Stimulated activated CD4-positive, alpha-beta T cell treated with anti-CD3 and anti-CD28 coated beads, Interleukin-4, amount 100 ng/mL, for 24 hours (primary cell): ENCODE measurements at regions not wholly inside any gene's neighbourhood (a gene's known extent, or its start where the extent isn't known, plus 50 kb on each side); places are given as distances from the start of the nearest gene placed in this dataset.
"Not testable (repeated sequence)": the region's sequence is repeated elsewhere in the genome, so short reads cannot be mapped to it uniquely, and the experiment has no call there.

Experiments
- DNase-seq: peaks from one replicate; pipeline ENCODE4 v3.0.0-alpha.2; 2020

- not testable (repeated sequence) for DNase-seq
These were observed 858.8 kb downstream of the TUBA3C start for GRCh38 chr13:18322821-18323220.

- DNase-seq = not testable (repeated sequence)
These were observed 862.0 kb downstream of the TUBA3C start for GRCh38 chr13:18319653-18320052.

GRCh38 chr13:18303240-18303813, 878.3 kb downstream of the TUBA3C start:
- DNase-seq = not testable (repeated sequence)

- DNase-seq = not testable (repeated sequence)
These were observed 880.7 kb downstream of the TUBA3C start for GRCh38 chr13:18300968-18301367.

- not testable (repeated sequence) for DNase-seq
These were observed 884.3 kb downstream of the TUBA3C start for GRCh38 chr13:18297359-18297758.

- DNase-seq = not testable (repeated sequence)
These were observed 885.0 kb downstream of the TUBA3C start for GRCh38 chr13:18296617-18297016.

- not testable (repeated sequence) for DNase-seq
These were observed 887.3 kb downstream of the TUBA3C start for GRCh38 chr13:18294311-18294710.

- not testable (repeated sequence) for DNase-seq
These were observed 894.8 kb downstream of the TUBA3C start for GRCh38 chr13:18286848-18287247.

GRCh38 chr13:18285663-18286062, 896.0 kb downstream of the TUBA3C start:
- DNase-seq = not testable (repeated sequence)

GRCh38 chr13:18284040-18284439, 897.6 kb downstream of the TUBA3C start:
- DNase-seq = not testable (repeated sequence)

- DNase-seq = not testable (repeated sequence)
These were observed 899.6 kb downstream of the TUBA3C start for GRCh38 chr13:18281829-18282597.

- not testable (repeated sequence) for DNase-seq
These were observed 900.5 kb downstream of the TUBA3C start for GRCh38 chr13:18280904-18281828.

- not testable (repeated sequence) for DNase-seq
These were observed 901.7 kb downstream of the TUBA3C start for GRCh38 chr13:18279971-18280370.

- not testable (repeated sequence) for DNase-seq
These were observed 904.3 kb downstream of the TUBA3C start for GRCh38 chr13:18277372-18277771.

GRCh38 chr13:18276280-18276679, 905.3 kb downstream of the TUBA3C start:
- not testable (repeated sequence) for DNase-seq

- not testable (repeated sequence) for DNase-seq
These were observed 907.7 kb downstream of the TUBA3C start for GRCh38 chr13:18273785-18274514.

GRCh38 chr13:18258801-18259419, 922.7 kb downstream of the TUBA3C start:
- not testable (repeated sequence) for DNase-seq

- DNase-seq = not testable (repeated sequence)
These were observed 923.9 kb downstream of the TUBA3C start for GRCh38 chr13:18257686-18258085.

GRCh38 chr13:18252848-18253247, 928.8 kb downstream of the TUBA3C start:
- DNase-seq = not testable (repeated sequence)

GRCh38 chr13:18248533-18249240, 932.9 kb downstream of the TUBA3C start:
- DNase-seq = not testable (repeated sequence)

GRCh38 chr13:18240086-18240485, 941.5 kb downstream of the TUBA3C start:
- DNase-seq = not testable (repeated sequence)
